SU-DHL-6 (cell line): ENCODE measurements at regions not wholly inside any gene's neighbourhood (a gene's known extent, or its start where the extent isn't known, plus 50 kb on each side); places are given as distances from the start of the nearest gene placed in this dataset.

Experiments used
- H2AFZ ChIP-seq: fragments of 200-600 bp; sonication (generic); 2 replicates; pipeline ENCODE4 v1.6.1; 2014; ENCODE audit warnings: low read depth, mild to moderate bottlenecking, moderate library complexity, mixed read lengths, antibody characterized with exemption, low read length; ENCODE audit not compliant: severe bottlenecking
- H3F3A ChIP-seq: fragments of 200-600 bp; shearing (Covaris generic); 2 replicates; pipeline ENCODE4 v1.6.0; 2016; ENCODE audit warnings: antibody characterized with exemption, mild to moderate bottlenecking; ENCODE audit not compliant: insufficient read depth
- H3K27ac ChIP-seq: fragments of 200-600 bp; sonication (generic); 2 replicates; pipeline ENCODE4 v1.5.1; 2016; ENCODE audit warnings: low read depth, mild to moderate bottlenecking, low read length, moderate library complexity, mixed read lengths
- H3K27me3 ChIP-seq: fragments of 200-600 bp; sonication (generic), shearing (Covaris generic); 2 replicates; pipeline ENCODE4 v1.6.0; 2014; ENCODE audit warnings: mild to moderate bottlenecking, low read length
- H3K36me3 ChIP-seq: fragments of 200-600 bp; sonication (generic); 2 replicates; pipeline ENCODE4 v1.6.1; 2014; ENCODE audit warnings: mild to moderate bottlenecking, low read length, mixed read lengths
- H3K4me2 ChIP-seq: fragments of 300-600, 200-600 bp; shearing (Covaris generic), sonication (generic); 2 replicates; pipeline ENCODE4 v1.6.0; 2014; ENCODE audit warnings: low read length, low read depth, mild to moderate bottlenecking; ENCODE audit not compliant: poor library complexity, severe bottlenecking
- H3K4me3 ChIP-seq: fragments of 200-600 bp; sonication (generic); 2 replicates; pipeline ENCODE4 v1.5.1; 2014; ENCODE audit warnings: antibody characterized with exemption, low read length, mild to moderate bottlenecking, mixed read lengths; ENCODE audit not compliant: insufficient read depth, poor library complexity, severe bottlenecking
- H3K79me2 ChIP-seq: fragments of 200-600 bp; sonication (generic); 2 replicates; pipeline ENCODE4 v1.6.1; 2014; ENCODE audit warnings: mild to moderate bottlenecking, low read length, moderate library complexity; ENCODE audit not compliant: insufficient read depth
- H3K9ac ChIP-seq: fragments of 200-600 bp; sonication (generic); 2 replicates; pipeline ENCODE4 v1.7.0; 2014; ENCODE audit warnings: mild to moderate bottlenecking, low read length
- H3K9me2 ChIP-seq: fragments of 200-600 bp; sonication (generic); replicated peaks from 2 replicates; pipeline ENCODE4 v1.6.1; 2014; ENCODE audit warnings: low read length; ENCODE audit not compliant: insufficient read depth
- H3K9me3 ChIP-seq: fragments of 200-600 bp; sonication (generic); 2 replicates; pipeline ENCODE4 v1.6.1; 2014; ENCODE audit warnings: low read length, mixed read lengths; ENCODE audit not compliant: insufficient read depth
- H4K20me1 ChIP-seq: fragments of 200-600 bp; sonication (generic); 2 replicates; pipeline ENCODE4 v1.6.1; 2014; ENCODE audit warnings: low read depth, mild to moderate bottlenecking, antibody characterized with exemption, low read length, moderate library complexity, mixed read lengths
- EZH2phosphoT487 ChIP-seq: fragments of 200-600 bp; sonication (generic), shearing (Covaris generic); conservative IDR thresholded peaks from 2 replicates; pipeline ENCODE4 v1.6.1; 2018; ENCODE audit warnings: mild to moderate bottlenecking, antibody characterized with exemption, low read length, moderate library complexity, mixed read lengths
- TF ChIP-seq, protein P1 (sequence below): fragments of 200-600 bp; sonication (generic); IDR thresholded peaks from one replicate; pipeline ENCODE4 v1.5.1; 2017; ENCODE audit warnings: antibody characterized with exemption, mild to moderate bottlenecking, low read length, moderate library complexity; ENCODE audit not compliant: insufficient read depth, poor library complexity, severe bottlenecking

DNA sequence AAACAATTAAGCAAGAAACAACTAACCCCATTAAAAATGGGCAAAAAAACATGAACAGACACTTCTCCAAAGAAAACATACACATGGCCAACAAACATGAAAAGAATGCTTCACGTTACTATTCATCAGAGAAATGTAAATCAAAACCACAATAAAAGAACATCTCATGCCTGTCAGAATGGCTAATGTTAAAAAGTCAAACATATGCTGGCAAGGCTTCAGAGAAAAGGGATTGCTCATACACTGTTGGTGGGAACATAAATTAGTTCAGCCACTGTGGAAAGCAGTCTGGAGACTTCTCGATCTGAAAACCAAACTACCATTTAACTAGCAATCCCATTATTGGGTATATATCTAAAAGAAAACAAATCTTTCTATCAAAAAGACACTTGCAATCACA, 217.5 kb downstream of the TINAG start:
- H3K36me3 ChIP-seq, result no peaks in the 10 kb centered on the region
- no peaks in the 10 kb centered on the region for H3K27me3 ChIP-seq
- no peak overlapping the region for H3K4me2 ChIP-seq
- no peaks in the 10 kb centered on the region for H4K20me1 ChIP-seq
- H3K9me2 ChIP-seq, result peaks cover 7% of the 10 kb centered on the region; the same call in 1 of the 2 replicates
- no peak overlapping the region for H3K9ac ChIP-seq
- no peak for TF ChIP-seq EZH2phosphoT487
- TF ChIP-seq, protein P1, sequence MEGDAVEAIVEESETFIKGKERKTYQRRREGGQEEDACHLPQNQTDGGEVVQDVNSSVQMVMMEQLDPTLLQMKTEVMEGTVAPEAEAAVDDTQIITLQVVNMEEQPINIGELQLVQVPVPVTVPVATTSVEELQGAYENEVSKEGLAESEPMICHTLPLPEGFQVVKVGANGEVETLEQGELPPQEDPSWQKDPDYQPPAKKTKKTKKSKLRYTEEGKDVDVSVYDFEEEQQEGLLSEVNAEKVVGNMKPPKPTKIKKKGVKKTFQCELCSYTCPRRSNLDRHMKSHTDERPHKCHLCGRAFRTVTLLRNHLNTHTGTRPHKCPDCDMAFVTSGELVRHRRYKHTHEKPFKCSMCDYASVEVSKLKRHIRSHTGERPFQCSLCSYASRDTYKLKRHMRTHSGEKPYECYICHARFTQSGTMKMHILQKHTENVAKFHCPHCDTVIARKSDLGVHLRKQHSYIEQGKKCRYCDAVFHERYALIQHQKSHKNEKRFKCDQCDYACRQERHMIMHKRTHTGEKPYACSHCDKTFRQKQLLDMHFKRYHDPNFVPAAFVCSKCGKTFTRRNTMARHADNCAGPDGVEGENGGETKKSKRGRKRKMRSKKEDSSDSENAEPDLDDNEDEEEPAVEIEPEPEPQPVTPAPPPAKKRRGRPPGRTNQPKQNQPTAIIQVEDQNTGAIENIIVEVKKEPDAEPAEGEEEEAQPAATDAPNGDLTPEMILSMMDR, result no peak
- no peaks in the 10 kb centered on the region for H3K9me3 ChIP-seq
- H2AFZ ChIP-seq, result no peak overlapping the region
- no peak overlapping the region for H3K4me3 ChIP-seq
- H3K27ac ChIP-seq, result no peak overlapping the region
- H3F3A ChIP-seq, result no peaks in the 10 kb centered on the region
- H3K79me2 ChIP-seq, result no peaks in the 10 kb centered on the region

DNA sequence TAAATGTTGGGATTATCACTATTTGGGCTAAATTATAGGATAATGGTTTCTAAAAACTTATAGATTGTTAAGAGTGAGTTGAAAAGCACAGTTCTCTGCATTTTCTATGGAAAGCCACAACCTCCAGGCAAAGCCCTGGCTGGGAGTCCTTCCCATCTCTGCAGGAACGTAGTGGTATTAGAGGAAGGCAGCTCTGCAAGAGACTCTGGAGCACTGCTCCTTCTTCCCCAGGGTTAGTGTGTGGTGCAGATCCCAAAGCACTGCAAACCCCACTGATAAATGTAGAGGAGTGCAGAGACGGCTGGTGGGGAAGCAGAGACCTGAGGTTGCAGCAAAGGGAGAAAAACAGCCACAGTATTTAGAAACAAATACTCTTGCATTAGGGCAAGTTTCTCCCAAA, 225.3 kb downstream of the TINAG start:
- Histone ChIP-seq H3K9me2 (no peaks in the 10 kb centered on the region), H3K27ac (no peak overlapping the region), H4K20me1 (no peaks in the 10 kb centered on the region), H3K9me3 (no peaks in the 10 kb centered on the region), H3K27me3 (no peaks in the 10 kb centered on the region), H3F3A (no peaks in the 10 kb centered on the region), H3K79me2 (no peaks in the 10 kb centered on the region), H3K36me3 (no peaks in the 10 kb centered on the region), H2AFZ (no peak overlapping the region), H3K9ac (no peak overlapping the region), H3K4me3 (no peak overlapping the region), H3K4me2 (no peak overlapping the region)
- no peak for TF ChIP-seq EZH2phosphoT487
- TF ChIP-seq, protein P1, result no peak

DNA sequence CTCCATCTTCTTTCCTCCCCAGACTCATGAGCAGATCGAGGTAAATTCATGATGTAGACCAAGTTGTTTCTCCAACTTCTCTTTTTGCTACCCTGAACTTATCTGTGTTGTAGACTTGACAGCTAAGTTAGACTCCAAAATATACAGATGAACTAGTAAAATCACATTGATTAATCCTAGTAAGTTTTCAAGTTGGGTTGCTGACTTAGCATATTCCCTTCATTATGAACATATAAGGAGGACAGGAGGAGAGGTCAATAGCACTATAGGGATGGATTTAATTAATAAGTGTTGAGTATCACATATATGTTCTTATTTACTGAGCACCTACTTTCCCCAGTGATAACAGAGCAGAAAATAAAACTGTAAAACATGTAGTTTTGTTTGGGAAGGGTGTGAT, 227.3 kb downstream of the TINAG start:
- Histone ChIP-seq H3K9me2 (no peaks in the 10 kb centered on the region), H3K4me2 (no peak overlapping the region), H3K4me3 (no peak overlapping the region), H3K9ac (no peak overlapping the region), H3K27ac (no peak overlapping the region), H2AFZ (no peak overlapping the region), H4K20me1 (no peaks in the 10 kb centered on the region), H3K27me3 (no peaks in the 10 kb centered on the region), H3K9me3 (no peaks in the 10 kb centered on the region), H3K79me2 (no peaks in the 10 kb centered on the region), H3K36me3 (no peaks in the 10 kb centered on the region), H3F3A (no peaks in the 10 kb centered on the region)
- TF ChIP-seq, protein P1, result no peak
- no peak for TF ChIP-seq EZH2phosphoT487

DNA sequence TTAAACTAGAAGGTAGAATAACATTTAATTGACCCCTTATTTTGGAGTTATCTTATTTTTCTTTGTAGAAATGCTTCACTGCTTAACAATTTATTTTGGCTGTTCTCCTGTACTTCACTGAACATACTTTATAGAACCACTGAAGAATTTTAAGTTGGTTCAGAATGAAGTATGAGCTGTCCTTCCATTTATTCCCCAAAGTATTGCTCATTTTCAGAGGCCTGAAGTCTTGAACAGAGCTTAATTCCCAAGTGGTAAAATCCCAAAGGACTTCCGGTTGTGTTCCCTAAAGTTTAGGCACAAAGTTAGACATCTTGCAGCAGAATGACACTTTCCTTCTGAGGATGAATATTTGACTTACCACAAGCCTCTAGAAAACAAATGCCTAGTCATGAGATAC, 233.3 kb downstream of the TINAG start:
- Histone ChIP-seq H3F3A (no peaks in the 10 kb centered on the region), H4K20me1 (no peaks in the 10 kb centered on the region), H3K27me3 (no peaks in the 10 kb centered on the region), H3K4me3 (no peak overlapping the region), H3K27ac (no peak overlapping the region), H3K9ac (no peak overlapping the region), H2AFZ (no peak overlapping the region), H3K9me2 (no peaks in the 10 kb centered on the region), H3K4me2 (no peak overlapping the region), H3K9me3 (no peaks in the 10 kb centered on the region), H3K36me3 (no peaks in the 10 kb centered on the region), H3K79me2 (no peaks in the 10 kb centered on the region)
- no peak for TF ChIP-seq EZH2phosphoT487
- TF ChIP-seq, protein P1, result no peak
